Renal cortical epithelial cell (primary cell): ENCODE measurements at regions not wholly inside any gene's neighbourhood (a gene's known extent, or its start where the extent isn't known, plus 50 kb on each side); places are given as distances from the start of the nearest gene placed in this dataset.

Experiments
- DNase-seq: peaks from one replicate; pipeline ENCODE4 v3.0.0-alpha.2; 2011; ENCODE audit warnings: low read depth

- no peak for DNase-seq
Observed at GRCh38 chr2:126990605-126991532, 92.2 kb downstream of the TEX51 start.

GRCh38 chr2:126994340-126994777 is 95.7 kb downstream of the TEX51 start:
- DNase-seq = no peak

- no peak for DNase-seq
Observed at GRCh38 chr2:126995621-126996377, 97.1 kb downstream of the TEX51 start.

- no peak for DNase-seq
Observed at GRCh38 chr2:126996378-126996699, 97.6 kb downstream of the TEX51 start.
